Nucleus accumbens (tissue), 56 donors: ENCODE measurements at regions not wholly inside any gene's neighbourhood (a gene's known extent, or its start where the extent isn't known, plus 50 kb on each side); places are given as distances from the start of the nearest gene placed in this dataset.
"Not testable (repeated sequence)": the region's sequence is repeated elsewhere in the genome, so short reads cannot be mapped to it uniquely, and the experiment has no call there.

Source experiments
- DNase-seq, 56 donors: peaks; one replicate each; lab custom pipeline; 2025; lab: John Stamatoyannopoulos, UW

DNA sequence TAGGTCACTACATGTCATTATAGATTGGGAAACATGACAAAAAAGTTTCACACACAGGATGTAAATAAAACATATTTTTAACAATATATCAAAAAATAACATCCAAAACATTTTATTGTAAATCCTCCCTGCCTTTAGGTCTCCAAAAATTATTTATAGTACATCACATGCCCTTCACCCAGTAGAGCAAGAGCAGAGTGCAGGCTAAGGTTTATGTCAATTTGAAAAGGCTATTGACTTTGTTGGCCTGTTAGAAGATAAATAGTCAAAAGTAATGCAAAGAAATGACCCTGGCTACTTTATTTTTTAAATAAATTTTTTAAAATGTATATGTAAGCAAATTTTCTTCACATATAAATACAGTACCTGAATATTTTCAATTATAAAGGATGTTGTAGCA lies 983.7 kb downstream of the RAB28 start:
- no peak for DNase-seq

DNA sequence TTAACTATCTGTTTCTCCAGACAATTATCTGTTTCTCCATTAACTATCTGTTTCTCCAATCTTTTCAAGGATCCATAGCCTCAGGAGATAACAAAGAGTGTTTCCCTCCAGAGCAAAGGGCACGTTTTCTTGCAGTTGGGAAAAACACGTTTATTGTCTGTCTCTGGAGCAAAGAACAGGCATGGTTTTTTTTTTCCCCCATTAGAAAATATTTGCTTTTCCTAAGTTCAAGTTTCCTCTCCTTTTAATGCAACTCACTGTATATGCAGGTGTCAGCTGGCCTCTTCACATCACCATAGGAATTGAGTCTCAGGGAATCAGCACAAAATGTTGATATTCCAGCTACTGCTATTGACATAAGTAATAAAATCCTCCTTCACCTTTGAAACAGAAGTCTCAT lies 984.4 kb downstream of the RAB28 start:
- no peak for DNase-seq

DNA sequence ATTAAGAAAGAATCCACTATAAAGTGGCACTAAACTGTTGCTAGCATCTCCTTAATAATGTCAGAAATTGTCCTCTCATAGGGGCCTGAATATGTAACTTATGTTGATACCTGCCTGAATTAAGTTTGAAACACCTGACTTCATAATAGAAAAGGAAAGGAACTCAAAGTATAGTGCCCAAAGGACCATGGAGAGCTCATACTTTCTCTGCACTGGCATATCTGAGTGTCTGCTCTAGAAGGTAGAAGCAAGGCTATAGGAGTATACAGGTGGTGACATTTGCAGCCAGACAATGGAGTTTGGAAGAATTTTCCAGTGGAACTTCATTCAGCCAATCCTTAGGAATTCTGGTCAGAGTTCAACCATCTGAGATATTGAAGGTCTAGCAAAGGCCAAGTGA lies 988.9 kb downstream of the RAB28 start:
- no peak for DNase-seq

DNA sequence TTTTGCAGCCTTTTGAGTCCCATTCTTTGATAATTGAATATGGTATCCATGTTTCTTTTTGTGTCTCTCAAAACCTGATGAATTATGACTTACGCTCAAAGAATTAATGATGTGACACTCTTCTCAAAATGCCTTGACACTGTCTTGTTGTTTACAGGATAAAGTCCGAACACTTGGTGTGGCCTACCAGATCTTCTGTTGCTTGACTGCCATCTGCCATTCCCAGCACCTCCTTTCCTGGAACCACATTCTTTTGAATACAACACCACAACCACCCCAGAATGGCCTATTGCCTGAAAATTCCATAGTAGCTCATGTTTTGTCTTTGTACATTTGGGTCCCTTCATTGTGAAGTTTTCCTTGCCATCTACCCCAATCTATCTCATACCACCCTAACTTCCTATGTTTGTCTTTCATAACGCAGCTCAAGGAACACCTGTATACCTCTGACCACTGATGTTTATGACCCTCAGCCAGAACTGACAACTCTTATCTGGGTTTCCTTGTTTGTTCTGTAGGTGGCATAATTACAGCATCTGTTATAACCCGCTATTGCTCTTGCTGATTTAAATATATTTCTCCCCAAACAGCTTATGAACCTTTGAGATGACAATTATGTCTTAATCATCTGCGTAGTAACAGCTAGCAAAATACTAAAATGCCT lies 991.3 kb downstream of the RAB28 start:
- DNase-seq = no peak

DNA sequence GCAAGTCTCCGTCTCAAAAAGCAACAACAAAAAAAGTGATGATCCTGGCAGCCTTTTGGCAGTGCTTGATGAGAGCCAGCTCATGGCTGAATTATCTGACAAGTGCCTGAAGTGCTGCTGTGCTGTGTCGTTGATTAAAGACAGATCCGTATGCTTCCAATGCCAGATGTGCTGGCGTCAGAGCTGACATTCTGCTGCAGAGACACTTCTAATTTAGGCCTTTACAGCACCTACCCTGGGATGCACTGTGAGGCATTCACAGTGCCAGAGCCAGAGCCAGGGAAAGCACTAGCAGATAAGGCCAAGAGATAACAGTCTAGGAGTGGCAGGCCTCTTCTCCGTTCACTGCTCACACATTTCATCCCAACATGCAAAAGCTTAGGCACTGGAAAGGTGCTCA lies 995.5 kb downstream of the RAB28 start:
- DNase-seq = no peak

DNA sequence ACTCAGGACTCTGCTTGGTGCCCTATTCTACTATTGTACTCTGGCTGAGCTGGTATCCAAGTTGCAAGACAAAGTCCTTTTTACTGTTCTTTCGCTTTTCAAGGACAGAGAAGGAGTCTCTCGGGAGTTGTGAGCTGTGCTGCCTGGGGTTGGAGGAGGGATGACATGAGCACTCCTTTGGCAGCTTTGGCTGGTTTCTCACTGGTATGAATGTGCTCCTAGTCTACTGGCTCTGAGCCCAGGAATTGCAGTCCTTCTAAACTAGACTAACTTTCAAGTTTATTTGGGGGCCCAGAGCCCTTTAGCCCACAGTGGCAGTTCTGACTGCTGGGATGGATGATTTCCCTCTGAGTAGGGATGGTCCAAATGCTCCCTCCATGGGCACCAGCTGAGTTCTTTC lies 997.1 kb downstream of the RAB28 start:
- peak in 1 of 56 donors; percentile 2 for DNase-seq

DNA sequence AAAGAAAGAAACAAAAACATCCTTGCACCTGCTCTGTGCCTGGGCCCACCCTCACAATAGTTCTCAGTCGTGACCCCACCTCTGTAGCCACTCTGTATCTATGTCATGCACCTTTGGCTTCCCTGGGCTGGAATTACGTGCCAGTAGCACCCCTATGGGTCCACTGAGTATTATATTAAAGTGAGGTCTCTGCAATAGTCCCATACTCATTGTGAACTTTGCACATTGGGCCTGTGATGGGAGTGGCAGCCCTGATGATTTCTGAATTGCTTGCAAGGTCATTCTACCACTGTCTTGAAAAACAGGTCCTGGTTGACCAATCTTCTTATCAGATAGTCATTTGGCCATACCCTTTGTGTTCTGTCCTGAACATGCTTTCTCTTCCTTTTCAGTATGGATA lies 1012.1 kb downstream of the RAB28 start:
- no peak for DNase-seq

DNA sequence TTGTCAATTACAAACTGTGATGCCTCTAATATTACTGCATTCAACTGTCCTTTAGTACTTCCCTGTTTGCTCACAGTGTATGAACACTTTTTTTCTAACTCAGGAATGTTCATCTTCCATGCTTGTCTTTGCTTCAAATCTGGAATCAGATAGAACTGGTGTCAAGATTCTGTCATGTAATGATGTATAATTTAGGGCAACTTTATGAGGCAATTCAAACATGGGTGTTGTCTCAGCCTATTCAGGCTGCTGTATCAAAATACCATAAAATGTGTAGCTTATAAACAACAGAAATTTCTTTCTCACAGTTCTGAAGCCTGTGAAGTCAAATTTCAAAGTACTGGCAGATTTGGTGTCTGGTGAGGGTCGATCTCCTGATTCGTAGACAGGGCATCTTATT lies 1012.9 kb downstream of the RAB28 start:
- no peak for DNase-seq

DNA sequence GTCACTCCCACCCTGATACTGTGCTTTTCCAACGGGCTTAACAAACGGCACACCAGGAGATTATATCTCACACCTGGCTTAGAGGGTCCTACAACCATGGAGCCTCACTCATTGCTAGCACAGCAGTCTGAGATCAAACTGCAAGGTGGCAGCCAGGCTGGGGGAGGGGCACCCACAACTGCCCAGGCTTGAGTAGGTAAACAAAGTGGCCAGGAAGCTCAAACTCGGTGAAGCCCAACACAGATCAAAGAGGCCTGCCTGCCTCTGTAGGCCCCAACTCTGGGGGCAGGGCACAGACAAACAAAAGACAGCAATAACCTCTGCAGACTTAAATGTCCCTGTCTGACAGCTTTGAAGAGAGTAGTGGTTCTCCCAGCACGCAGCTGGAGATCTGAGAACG lies 1022.6 kb downstream of the RAB28 start:
- DNase-seq = not testable (repeated sequence)

DNA sequence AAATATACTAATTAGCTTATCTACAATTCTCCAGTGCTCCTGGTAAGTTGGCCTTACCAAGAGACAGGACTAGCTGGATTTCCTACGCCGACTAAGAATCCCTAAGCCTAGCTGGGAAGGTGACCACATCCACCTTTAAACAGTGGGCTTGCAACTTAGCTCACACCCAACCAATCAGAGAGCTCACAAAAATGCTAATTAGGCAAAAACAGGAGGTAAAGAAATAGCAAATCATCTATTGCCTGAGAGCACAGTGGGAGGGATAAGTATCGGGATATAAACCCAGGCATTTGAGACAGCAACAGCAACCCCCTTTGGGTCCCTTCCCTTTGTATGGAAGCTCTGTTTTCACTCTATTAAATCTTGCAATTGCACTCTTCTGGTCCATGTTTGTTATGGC lies 1025.0 kb downstream of the RAB28 start:
- DNase-seq = no peak

DNA sequence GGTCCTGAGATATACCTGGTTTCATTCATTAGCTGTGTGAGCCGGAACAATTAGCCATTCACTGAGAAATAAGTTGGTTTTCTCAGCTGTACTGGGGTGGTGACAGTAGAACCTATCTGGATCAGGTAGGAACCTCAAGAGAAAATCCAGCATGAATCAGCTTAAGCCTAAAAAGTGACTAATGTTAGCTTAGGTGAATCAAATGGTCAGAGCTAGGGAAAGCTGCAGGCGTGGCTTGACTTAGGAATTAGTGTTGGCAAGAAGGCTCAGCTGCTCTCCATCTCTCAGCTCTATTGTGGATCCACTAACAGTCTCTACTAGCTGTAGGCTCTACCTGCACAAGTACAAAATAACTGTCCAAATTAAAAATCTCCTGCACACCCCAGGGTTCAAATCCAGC lies 1025.5 kb downstream of the RAB28 start:
- no peak for DNase-seq

DNA sequence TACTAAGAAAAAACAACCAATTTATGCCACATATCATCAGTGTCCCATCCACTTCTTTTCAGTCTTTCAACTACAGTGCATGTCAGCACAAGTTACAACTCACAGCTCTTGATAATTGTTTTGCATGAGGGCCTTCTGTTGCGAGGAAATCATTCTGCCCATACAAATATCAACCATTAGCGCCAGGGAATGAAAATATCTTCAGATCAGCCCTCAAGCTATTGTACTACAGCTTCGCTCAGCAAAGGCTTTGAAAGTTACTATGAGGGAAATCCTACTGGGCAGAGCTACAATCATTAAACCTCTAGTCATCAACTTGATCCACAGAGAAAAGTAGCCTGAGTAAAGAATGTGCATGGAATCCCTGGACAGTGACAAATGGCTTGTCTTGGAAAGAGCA lies 1023.6 kb upstream of the HS3ST1 start:
- no peak for DNase-seq

DNA sequence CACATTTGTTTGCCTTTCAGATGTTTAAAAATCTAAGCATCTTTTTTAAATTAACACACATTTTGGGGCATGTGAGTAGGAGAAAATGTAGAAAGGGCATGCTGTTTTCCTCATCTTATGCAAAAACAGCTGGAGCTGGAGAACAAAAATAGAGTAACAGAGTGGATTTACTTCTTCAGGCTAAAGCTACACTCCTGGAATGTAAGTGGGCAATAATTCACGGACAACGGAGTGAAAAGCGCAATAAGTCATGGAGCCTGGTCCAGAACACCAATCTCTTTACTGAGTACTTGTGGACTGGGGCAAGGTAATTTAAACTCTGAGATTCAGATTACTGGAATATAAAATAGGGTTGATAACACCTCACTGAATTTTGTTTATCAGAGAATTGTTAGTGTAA lies 1018.8 kb upstream of the HS3ST1 start:
- DNase-seq = no peak

DNA sequence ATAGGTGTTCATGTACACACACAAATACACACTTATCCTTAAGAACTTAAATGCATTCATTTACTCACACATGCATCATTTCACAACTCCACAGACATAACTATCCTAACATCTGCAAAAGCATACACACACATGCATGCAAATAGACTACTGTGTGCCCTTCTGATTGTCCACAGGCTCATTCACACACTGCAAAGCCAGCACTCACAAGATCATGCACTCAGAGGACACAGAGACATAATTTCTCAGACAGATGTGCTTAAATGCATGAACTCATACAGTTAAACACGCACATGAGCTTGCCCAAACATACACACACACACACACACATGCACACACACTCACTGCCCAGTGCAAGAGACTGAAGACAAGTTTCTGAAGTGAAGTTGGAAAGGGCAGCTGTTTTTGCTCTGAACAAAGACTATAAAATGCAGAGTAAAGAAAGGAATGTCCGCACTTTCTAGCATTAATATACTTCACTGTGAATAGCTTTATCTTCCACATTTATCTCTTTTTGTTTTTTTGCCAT lies 1018.0 kb upstream of the HS3ST1 start:
- no peak for DNase-seq

DNA sequence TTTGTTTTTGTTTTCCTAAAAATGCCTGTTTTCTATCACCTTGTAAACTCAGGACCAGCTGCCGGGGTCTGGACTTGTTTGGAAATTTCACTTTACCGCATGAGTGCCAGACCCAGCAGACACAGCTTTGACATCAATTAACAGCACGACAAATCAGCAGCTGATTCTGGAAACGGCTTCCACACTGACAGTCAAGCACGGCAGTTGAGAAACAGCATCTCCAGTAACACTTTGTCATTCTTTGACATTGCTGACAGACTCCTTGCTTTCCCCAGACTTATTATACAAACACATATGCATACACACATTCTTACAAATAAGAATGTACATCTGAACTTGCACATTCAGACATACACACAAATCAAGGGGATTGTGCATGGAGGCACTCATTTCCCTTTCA lies 1017.6 kb upstream of the HS3ST1 start:
- DNase-seq = no peak

DNA sequence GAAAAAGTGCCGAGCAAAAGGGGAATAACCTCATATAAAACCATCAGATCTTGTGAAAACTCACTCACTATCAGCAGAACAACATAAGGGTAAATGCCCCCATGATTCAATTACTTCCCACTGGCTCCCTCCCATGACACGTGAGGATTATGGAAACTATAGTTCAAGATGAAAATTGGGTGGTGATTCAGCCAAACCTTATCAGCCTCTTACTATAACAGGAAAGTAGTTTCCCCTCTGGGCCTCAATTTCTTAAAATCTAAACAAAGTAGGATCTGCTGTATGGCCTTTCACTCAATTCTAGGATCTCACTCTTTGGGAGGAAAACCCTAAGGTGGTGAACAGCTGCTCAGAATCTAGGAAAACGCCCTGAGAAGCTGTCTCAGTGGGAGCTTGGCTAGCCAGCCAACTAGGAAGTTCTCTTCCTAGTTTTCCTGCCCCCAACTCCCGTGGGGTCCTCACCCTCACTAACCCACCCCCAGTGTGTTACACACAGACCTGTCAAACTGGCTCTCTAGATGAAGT lies 1017.1 kb upstream of the HS3ST1 start:
- DNase-seq = no peak

DNA sequence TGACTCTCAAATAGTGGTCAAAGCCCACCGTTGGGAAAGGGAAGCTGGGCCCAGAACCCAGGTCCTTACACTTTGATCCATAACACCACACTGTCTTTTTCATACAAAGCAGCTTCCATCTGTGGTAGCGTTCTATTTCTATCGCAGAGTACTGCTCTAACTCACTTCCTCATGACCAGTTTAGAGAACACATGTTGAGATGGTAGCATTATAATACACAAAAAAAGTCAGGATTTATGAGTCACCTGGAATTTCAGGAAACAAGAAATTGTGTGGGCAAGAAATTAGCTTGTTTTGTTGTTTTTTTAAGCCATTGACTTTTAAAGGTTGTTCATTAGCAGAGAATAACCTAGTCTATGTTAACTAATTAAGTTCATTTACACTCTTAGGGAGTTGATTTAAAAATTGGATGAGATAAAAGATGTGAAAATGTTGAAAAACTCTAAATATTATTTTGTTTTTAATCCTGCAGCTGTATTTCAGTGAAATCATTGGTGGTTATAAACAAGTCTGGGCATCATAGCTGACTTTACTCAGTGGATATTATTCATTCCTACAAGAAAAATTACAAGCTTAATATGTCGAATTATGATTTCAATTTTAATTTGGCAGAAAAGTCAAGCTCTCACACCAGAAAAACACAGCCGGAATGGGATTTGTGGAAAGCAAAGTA lies 1011.1 kb upstream of the HS3ST1 start:
- no peak for DNase-seq

DNA sequence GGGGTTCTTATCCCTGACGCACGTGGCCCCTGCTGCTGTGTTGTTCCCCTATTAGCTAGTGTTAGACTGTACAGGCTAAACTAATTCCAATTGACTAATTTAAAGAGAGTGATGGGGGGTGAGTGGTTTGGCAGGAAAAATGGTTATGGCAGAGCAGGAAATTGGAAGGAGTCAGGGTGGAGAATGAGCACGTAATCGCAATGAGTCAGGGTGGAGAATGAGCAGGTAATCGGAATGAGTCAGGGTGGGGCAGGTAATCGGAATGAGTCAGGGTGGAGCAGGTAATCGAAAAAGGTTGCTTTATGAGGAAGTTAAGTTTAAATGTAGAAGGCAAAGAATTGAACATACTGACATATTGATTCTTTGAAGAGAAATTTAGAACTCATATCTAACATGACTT lies 1002.6 kb upstream of the HS3ST1 start:
- DNase-seq = not testable (repeated sequence)

DNA sequence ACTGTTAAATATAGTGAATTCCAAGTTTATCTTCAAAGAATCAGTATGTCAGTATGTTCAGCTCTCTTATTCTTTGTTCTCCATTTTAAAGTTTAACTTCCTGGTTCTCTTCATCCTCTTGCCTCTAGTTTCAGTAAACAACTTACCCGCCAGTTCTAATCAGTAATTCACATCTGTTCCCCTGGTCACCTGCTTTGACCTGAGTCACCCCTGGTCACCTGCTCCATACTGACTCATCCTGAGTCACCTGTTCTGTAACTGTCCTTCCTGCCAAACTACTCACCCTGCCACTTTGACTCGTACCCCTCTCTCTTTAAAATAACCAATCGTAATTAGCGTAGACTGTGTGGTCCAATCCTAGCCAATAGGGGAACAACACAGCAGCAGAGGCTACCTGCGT lies 992.7 kb upstream of the HS3ST1 start:
- DNase-seq = no peak

DNA sequence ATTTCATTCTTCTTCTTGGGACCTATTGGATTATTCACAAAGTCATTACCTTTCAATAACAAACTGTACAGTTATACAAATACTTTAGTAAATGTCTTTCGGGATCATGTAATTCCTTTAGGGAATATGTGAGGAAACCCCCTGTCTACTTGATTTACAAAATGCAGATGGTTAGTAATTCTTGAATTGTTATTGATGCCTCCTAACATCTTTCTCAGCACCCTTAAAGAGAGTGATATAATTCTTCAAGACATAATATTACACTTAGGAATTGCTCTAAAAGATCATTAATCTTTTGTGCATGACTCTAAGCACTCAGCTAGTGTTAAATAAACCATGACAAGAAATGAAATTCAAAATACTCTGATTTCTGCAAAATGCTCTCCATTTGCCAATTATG lies 988.1 kb upstream of the HS3ST1 start:
- no peak for DNase-seq

DNA sequence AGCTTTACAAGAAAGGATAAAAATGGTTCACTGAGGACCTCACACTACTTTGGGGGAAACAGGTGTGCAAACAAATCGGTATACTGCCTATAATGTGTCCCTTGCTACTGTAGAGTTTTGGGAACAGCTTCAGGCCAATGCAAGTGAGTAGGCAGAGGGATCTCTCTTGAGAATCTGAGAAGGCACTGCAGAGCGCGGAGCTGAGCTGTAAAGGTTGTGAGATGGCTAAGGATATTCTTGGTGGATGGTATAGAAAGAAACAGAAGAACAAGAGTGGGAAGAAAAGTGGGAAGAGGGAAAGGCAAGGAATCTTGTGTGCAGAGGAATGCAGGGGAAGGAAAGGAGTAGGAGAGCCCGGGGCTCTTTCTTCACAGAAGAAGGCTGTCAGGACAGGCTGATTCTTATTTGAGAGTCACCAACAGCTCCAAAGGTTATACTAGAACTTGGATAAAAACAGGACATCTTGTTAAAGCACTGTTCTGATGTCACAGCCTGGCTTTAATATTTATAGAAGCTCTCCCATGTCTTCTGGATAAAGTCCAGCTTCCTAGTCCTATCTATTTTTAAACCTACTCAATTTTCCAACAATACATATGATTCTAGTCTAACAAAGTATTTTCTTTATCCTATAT lies 985.6 kb upstream of the HS3ST1 start:
- DNase-seq = peak in 1 of 56 donors; percentile 0

DNA sequence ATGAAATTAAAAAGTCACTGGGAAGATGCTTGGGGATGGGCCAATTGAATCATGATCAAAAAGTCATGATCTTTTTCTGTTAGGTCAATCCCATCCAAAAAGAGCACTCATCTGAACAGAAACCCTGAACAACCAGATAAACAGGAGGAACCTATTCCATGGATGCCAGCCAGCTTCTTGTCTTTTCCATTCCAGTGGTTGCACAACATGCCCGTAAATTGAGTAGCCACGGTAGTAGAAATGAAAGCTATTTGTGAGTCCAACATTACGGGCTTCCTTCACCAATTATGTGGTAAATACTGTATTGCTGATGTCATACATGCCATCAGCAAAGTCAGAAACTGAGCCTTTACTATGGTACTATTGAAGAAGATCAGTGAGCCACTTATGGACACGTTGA lies 982.4 kb upstream of the HS3ST1 start:
- DNase-seq = no peak
